ENCODE measurements at regions not wholly inside any gene's neighbourhood (a gene's known extent, or its start where the extent isn't known, plus 50 kb on each side); places are given as distances from the start of the nearest gene placed in this dataset.
"Not testable (repeated sequence)": the region's sequence is repeated elsewhere in the genome, so short reads cannot be mapped to it uniquely, and the experiment has no call there.

DNA sequence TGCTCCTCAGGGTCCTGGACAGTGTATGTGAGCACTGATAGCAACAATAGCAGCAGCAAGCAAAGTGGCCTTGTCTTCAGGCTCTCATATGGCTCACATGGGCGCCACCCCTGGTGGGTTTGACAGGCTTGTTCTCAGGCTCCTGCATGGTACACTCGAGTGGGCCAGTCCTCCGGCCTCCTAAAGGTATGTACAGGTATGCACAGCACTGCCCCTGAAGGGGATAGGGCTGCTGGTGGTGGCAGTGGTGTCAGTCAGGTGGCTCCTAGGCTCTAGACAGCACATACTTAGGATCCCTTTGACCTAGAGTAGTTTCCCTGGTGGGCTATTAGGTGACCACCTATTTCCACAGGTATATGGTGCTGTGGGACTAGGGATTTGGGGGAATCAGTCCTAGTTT is 79.8 kb downstream of the LGALS9B start:
- H3K9me3 ChIP-seq; DNase-seq; intact Hi-C loops (cut with DNase I; ENCODE audit: low total_unique reads); H3K36me3 ChIP-seq (ENCODE audit: low read depth, missing control alignments); H3K4me1 ChIP-seq; H3K27me3 ChIP-seq; H3K27ac ChIP-seq; H3K4me3 ChIP-seq: not testable (repeated sequence)
- WGBS, 2 donors: 80% methylated on average over 1 of the region's 3 CpGs; no CpG with 5 or more reads in 1 of the 2 donors

DNA sequence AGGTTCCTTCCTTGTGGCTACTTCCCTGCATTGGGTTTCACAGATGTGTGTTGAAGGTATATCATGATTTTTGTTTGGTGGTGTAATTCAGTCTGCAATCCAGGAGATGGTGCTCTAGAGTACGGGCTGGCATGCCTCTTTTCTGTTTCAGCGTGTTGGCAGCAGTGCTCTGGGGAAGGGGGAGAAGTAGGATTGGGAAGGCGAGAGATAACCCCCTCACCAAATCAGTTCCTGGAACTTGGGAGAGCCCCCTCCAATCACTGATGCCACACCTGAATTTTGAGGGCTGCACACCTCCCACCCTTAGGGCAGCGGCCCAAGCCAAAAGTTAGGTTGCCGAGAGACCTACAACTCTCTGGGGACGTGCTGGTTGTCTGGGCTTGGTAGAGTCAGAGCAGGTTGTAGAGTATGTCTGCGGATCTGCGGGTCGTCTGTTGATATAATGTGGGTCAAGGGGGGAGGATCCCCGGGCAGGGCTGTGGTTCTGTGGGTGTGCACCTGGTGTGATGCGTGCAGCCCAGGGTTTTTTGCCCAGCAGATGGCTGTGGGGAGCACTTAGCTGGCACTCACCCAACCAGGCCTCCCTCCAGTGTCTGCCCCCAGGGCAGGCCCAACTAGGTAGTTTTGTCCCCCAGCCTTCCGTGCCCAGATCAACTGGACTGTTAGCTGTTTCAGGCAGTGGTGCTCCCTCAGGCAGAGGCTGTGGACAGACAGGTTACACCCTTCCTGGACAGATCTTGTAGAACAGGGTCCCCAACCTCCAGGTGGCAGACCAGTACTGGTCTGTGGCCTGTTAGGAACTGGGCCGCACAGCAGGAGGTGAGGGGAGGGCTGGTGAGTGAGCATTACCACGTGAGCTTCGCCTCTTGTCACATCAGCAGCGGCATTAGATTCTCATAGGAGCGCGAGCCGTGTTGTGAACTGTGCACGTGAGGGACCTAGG is 85.7 kb downstream of the LGALS9B start:
- H3K27ac ChIP-seq; H3K9me3 ChIP-seq; DNase-seq; H3K36me3 ChIP-seq (ENCODE audit: low read depth, missing control alignments); H3K4me3 ChIP-seq; H3K27me3 ChIP-seq; H3K4me1 ChIP-seq; intact Hi-C loops (cut with DNase I; ENCODE audit: low total_unique reads): not testable (repeated sequence)
- TF ChIP-seq, protein P1, sequence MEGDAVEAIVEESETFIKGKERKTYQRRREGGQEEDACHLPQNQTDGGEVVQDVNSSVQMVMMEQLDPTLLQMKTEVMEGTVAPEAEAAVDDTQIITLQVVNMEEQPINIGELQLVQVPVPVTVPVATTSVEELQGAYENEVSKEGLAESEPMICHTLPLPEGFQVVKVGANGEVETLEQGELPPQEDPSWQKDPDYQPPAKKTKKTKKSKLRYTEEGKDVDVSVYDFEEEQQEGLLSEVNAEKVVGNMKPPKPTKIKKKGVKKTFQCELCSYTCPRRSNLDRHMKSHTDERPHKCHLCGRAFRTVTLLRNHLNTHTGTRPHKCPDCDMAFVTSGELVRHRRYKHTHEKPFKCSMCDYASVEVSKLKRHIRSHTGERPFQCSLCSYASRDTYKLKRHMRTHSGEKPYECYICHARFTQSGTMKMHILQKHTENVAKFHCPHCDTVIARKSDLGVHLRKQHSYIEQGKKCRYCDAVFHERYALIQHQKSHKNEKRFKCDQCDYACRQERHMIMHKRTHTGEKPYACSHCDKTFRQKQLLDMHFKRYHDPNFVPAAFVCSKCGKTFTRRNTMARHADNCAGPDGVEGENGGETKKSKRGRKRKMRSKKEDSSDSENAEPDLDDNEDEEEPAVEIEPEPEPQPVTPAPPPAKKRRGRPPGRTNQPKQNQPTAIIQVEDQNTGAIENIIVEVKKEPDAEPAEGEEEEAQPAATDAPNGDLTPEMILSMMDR (IDR thresholded peaks at IDR 0.05): peak in 2 of 3 experiments; percentile 43 to 55
- WGBS, 2 donors: 36 to 47% methylated on average over 3 to 6 of the region's 20 CpGs

DNA sequence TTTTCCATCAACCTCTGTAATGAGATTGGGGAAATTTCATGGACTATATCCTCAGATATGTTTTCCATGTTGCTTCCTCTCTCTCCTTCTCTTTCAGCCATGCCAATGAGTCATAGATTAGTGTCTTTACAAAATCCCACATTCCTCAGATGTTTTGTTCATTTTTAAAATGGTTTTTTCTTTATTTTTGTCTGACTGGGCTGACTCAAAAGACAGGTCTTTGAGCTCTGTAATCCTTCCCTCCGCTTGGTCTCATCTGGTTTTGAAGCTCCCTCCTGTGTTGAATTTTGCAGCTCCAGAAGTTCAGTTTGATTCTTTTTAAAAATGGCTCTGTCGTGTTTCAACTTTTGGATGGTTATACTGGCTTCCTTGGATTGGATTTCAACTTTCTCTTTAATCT is 86.7 kb downstream of the LGALS9B start:
- H3K36me3 ChIP-seq (ENCODE audit: low read depth, missing control alignments); H3K27ac ChIP-seq; intact Hi-C loops (cut with DNase I; ENCODE audit: low total_unique reads); H3K9me3 ChIP-seq; H3K27me3 ChIP-seq; DNase-seq; H3K4me3 ChIP-seq; H3K4me1 ChIP-seq: not testable (repeated sequence)
- WGBS, 2 donors: 82% methylated on average over 2 of the region's 2 CpGs

DNA sequence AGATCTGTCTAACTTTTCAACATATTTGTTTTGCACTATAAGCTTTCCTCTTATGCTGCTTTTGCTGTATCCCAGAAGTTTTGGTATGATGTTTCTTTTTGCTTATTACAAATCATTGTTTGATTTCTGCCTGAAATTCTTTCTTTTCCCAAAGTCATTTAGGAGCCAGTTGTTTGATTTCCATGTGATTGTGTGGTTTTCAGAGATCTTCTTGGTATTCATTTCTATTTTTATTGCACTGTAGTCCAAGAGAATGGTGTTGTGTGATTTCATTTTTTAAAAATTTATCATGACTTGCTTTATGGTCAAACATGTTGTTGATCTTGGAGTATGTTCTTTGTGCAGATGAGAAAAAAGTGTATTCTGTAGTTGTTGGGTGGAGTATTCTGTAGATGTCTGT is 88.1 kb downstream of the LGALS9B start:
- H3K27me3 ChIP-seq; intact Hi-C loops (cut with DNase I; ENCODE audit: low total_unique reads); H3K9me3 ChIP-seq; H3K27ac ChIP-seq; H3K4me1 ChIP-seq; DNase-seq; H3K36me3 ChIP-seq (ENCODE audit: low read depth, missing control alignments); H3K4me3 ChIP-seq: not testable (repeated sequence)

DNA sequence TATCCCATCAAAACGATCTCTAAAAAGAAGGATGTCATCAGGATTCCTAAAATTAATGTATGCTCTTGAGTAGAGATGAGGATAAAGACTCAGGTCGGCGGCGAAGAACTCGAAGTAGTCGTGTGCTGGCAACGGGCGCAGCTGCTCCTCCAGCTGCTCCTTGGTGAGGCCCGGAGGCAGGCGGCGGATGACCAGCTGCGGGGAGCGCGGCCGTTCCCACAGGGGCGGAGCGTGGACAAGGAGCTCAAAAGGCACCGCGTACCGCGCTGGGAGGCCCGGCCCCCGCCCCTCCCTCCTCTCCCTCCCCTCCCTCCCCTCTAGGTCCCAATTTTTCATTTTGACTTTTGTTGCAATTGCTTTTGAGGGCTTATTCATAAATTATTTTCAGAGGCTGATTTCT is 90.7 kb downstream of the LGALS9B start:
- DNase-seq; intact Hi-C loops (cut with DNase I; ENCODE audit: low total_unique reads); H3K9me3 ChIP-seq; H3K27ac ChIP-seq; H3K27me3 ChIP-seq; H3K4me1 ChIP-seq; H3K36me3 ChIP-seq (ENCODE audit: low read depth, missing control alignments); H3K4me3 ChIP-seq: not testable (repeated sequence)
- 46 to 47% methylated on average over 4 to 13 of the region's 23 CpGs for WGBS, 2 donors

DNA sequence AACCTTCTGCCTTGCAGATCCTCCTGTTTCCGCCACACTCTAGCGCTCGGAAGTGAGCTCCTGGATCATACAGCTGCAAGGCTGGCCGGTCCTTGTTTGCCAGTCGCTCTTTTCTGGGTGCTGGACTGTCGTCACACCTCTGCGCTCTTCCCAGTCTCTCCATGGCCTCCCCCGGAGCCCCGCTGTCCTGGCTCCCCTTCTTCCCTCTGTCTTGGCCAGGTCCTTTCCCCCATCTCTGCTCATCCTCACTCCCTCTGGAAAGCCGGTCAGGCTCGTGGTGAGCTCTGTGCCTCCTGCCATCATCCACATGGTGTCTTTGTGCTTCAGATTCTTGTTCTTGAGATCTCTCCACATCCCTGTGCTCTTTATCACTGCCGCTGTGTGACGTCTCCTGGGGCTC is 91.6 kb downstream of the LGALS9B start:
- H3K4me3 ChIP-seq; H3K36me3 ChIP-seq (ENCODE audit: low read depth, missing control alignments); H3K27ac ChIP-seq; H3K27me3 ChIP-seq; H3K4me1 ChIP-seq; DNase-seq; H3K9me3 ChIP-seq; intact Hi-C loops (cut with DNase I; ENCODE audit: low total_unique reads): not testable (repeated sequence)
- 73 to 79% methylated on average over 13 of the region's 13 CpGs for WGBS, 2 donors

Measured in testis (tissue), 2 donors.